Activated CD8-positive, alpha-beta memory T cell treated with anti-CD3 and anti-CD28 coated beads for 48 hours (primary cell): ENCODE measurements at regions not wholly inside any gene's neighbourhood (a gene's known extent, or its start where the extent isn't known, plus 50 kb on each side); places are given as distances from the start of the nearest gene placed in this dataset.
"Not testable (repeated sequence)": the region's sequence is repeated elsewhere in the genome, so short reads cannot be mapped to it uniquely, and the experiment has no call there.

ENCODE experiments used
- DNase-seq, 3 experiments: peaks; one replicate each; pipeline ENCODE4 v3.0.0-alpha.2; 2020; ENCODE audit warnings: low read depth in 2 of 3, low spot score in 2 of 3

- DNase-seq: no peak
These were observed 108.6 kb downstream of the ZMAT1 start for GRCh38 chrX:101823236-101823635.

- not testable (repeated sequence) for DNase-seq
These were observed 114.1 kb downstream of the ZMAT1 start for GRCh38 chrX:101817739-101818138.

- no peak for DNase-seq
These were observed 118.6 kb downstream of the ZMAT1 start for GRCh38 chrX:101813200-101813599.

GRCh38 chrX:101803451-101803850 is 128.4 kb downstream of the ZMAT1 start:
- no peak for DNase-seq

GRCh38 chrX:101799387-101799786 is 132.4 kb downstream of the ZMAT1 start:
- peak; percentile 19 to 48 (median 26) for DNase-seq

GRCh38 chrX:101787934-101788333 is 128.3 kb upstream of the ARMCX2 start:
- no peak for DNase-seq

GRCh38 chrX:101785142-101785541 is 125.5 kb upstream of the ARMCX2 start:
- no peak for DNase-seq

GRCh38 chrX:101780421-101780820 is 120.8 kb upstream of the ARMCX2 start:
- not testable (repeated sequence) for DNase-seq

GRCh38 chrX:101774340-101774739 is 114.7 kb upstream of the ARMCX2 start:
- no peak for DNase-seq

GRCh38 chrX:101764538-101764937 is 104.9 kb upstream of the ARMCX2 start:
- no peak for DNase-seq

- DNase-seq: no peak
These were observed 99.3 kb upstream of the ARMCX2 start for GRCh38 chrX:101759000-101759399.

- no peak for DNase-seq
These were observed 91.1 kb upstream of the ARMCX2 start for GRCh38 chrX:101750744-101751143.

- no peak for DNase-seq
These were observed 89.8 kb upstream of the ARMCX2 start for GRCh38 chrX:101749436-101749835.

- DNase-seq: no peak
These were observed 85.4 kb upstream of the ARMCX2 start for GRCh38 chrX:101745046-101745445.

- no peak for DNase-seq
These were observed 84.4 kb upstream of the ARMCX2 start for GRCh38 chrX:101744085-101744484.

GRCh38 chrX:101740642-101741041 is 81.0 kb upstream of the ARMCX2 start:
- no peak for DNase-seq

- DNase-seq: not testable (repeated sequence)
These were observed 79.2 kb upstream of the ARMCX2 start for GRCh38 chrX:101738867-101739266.

- not testable (repeated sequence) for DNase-seq
These were observed 78.8 kb upstream of the ARMCX2 start for GRCh38 chrX:101738411-101738810.

GRCh38 chrX:101736651-101737050 is 77.0 kb upstream of the ARMCX2 start:
- DNase-seq: no peak

- DNase-seq: no peak
These were observed 73.2 kb upstream of the ARMCX2 start for GRCh38 chrX:101732870-101733269.

GRCh38 chrX:101729986-101730385 is 70.3 kb upstream of the ARMCX2 start:
- no peak for DNase-seq
